Mammary epithelial cell (primary cell): ENCODE measurements at regions not wholly inside any gene's neighbourhood (a gene's known extent, or its start where the extent isn't known, plus 50 kb on each side); places are given as distances from the start of the nearest gene placed in this dataset.

Experiments used
- CTCF ChIP-seq, 2 donors: IDR thresholded peaks in 1 of 2; conservative IDR thresholded peaks in 1 of 2; 2 replicates each; pipeline ENCODE4 v1.5.1; 2011 to 2012; ENCODE audit warnings: inconsistent platforms in 2 of 2, low read length in 2 of 2, mild to moderate bottlenecking in 2 of 2, control low read depth in 1 of 2, low read depth in 1 of 2; ENCODE audit not compliant: insufficient read depth in 1 of 2; ENCODE audit errors: extremely low read depth in 1 of 2
- EZH2 ChIP-seq: IDR thresholded peaks from 2 replicates; pipeline ENCODE4 v1.6.1; 2012; ENCODE audit warnings: low read length, inconsistent platforms, borderline replicate concordance

GRCh38 chr5:13278811-13279210 is 665.7 kb downstream of the DNAH5 start:
- TF ChIP-seq CTCF (conservative IDR thresholded peaks at IDR 0.05 in 1 of 2, IDR thresholded peaks at IDR 0.05 in 1 of 2; ENCODE audit: extremely low read depth in 1 of 2, insufficient read depth in 1 of 2, low read depth in 1 of 2, low read length in 2 of 2) (no peak), EZH2 (no peak)
